ENCODE measurements at regions not wholly inside any gene's neighbourhood (a gene's known extent, or its start where the extent isn't known, plus 50 kb on each side); places are given as distances from the start of the nearest gene placed in this dataset.
"Not testable (repeated sequence)": the region's sequence is repeated elsewhere in the genome, so short reads cannot be mapped to it uniquely, and the experiment has no call there.

GRCh38 chr6:170040115-170040500 is 250.8 kb downstream of the DLL1 start:
- no peak for DNase-seq

GRCh38 chr6:170039156-170040114 is 251.4 kb downstream of the DLL1 start:
- no peak for DNase-seq

GRCh38 chr6:170038708-170039107 is 252.2 kb downstream of the DLL1 start:
- no peak for DNase-seq

GRCh38 chr6:170038251-170038650 is 252.6 kb downstream of the DLL1 start:
- no peak for DNase-seq

- no peak for DNase-seq
Observed at GRCh38 chr6:170037541-170038250, 253.2 kb downstream of the DLL1 start.

GRCh38 chr6:170036916-170037315 is 254.0 kb downstream of the DLL1 start:
- DNase-seq, result no peak

GRCh38 chr6:170036367-170036766 is 254.5 kb downstream of the DLL1 start:
- not testable (repeated sequence) for DNase-seq

DNA sequence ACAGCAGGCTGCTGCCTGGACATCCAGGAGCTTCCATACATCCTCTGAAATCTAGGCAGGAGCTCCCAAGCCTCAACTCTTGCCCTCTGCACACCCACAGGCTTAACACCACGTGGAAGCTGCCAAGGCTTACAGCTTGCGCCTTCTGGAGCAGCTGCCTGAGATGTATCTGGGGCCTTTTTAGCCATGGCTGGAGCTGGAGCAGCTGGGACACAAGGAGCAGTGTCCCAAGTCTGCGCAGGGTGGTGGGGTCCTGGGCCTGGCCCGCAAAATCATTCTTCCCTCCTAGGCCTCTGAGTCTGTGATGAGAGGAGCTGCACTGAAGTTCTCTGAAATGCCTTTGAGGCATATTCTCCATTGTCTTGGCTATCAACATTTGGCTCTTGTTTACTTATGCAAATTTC is 255.0 kb downstream of the DLL1 start:
- DNase-seq, result no peak

DNA sequence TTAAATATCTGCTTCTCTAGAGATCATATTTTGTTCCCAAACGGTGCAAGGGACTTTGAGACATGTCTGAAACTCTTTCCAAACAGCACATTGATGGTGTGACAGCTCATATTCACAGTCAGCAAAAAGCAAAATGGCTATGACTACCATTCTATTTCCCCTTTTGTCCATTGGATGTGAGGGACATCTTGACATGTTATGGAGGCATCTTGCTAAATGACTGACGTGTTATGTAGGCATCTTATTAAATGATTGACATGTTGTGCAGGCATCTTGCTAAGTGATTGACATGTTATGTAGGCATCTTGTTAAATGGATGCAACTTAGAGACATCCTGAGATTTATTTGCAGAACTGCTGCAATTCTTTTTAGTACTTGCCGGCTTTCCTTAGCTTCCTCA is 255.8 kb downstream of the DLL1 start:
- no peak for DNase-seq

GRCh38 chr6:170034294-170034693 is 256.6 kb downstream of the DLL1 start:
- no peak for DNase-seq

DNA sequence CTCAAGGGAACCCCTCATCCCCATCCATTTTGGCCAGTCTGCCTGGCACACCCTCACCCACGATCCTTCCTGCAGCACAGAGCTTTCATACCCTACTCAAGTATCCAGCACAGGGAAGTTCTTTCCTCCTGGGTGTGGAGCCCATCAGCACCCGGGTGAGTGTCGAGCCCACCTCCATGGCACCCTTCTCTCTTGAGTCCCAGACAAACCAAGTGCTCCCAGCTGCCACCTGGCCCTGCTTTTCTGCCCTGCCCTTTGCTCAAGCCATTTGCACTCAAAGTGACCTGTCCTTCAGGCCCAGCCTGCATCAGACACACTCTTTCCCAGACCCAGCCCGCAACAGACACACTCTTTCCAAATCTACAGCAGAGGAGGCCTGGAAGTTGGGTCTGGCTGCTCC is 257.2 kb downstream of the DLL1 start:
- no peak for DNase-seq

GRCh38 chr6:170032706-170033309 is 258.1 kb downstream of the DLL1 start:
- DNase-seq, result no peak

- DNase-seq, result no peak
Observed at GRCh38 chr6:170032197-170032596, 258.7 kb downstream of the DLL1 start.

DNA sequence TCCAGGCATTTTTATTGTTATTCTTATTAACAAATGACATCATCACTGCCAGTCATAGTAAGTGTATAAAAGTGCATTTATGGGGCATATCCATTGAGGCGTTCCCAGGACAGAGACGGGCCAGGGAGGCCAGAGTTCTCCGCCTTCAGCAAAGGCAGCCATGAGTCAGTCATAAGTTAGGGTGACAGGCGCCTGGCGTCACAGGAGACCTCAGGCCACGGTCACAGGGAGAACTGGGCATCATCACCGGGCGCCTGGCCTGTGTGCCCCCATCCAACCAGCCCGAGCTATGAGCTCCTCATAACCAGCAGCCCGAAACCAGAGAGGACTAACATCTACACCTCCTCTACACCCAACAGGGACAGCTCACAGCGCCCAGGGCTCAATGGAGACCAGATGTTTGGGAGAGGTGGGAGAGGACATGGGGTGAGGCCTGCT is 259.2 kb downstream of the DLL1 start:
- DNase-seq, result no peak

DNA sequence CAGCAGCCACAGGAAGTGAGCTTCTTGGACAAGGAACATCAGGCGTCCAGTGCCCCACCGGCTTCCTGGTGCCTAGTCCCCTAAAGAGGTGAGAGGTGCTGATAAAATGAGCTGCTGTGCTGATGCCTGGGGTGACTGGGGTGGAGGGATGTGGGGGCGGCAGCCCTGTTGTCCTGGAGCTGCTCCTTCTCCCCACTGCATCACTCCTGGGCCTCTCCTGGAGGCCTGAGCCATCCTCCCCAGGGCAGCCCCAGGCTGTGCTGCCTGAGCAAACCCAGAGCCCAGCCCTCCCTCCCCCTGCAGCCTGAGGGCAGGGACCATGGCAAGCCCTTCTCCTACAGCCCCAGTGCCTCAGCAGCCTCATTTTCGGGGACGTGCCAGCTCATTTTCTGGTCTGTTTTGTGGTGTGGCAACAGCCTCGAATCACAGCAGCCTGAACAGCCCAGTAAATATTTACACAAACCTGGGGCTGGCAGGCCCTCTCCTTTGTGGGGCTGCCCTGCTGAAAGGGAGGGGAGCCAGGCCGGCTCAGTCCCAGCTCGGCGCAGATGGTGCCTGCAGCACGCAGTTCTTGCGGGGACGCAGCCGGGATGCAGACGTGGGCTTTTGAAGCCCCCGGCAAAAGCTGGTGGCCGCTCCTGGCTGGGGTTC is 259.9 kb downstream of the DLL1 start:
- DNase-seq, result no peak

DNA sequence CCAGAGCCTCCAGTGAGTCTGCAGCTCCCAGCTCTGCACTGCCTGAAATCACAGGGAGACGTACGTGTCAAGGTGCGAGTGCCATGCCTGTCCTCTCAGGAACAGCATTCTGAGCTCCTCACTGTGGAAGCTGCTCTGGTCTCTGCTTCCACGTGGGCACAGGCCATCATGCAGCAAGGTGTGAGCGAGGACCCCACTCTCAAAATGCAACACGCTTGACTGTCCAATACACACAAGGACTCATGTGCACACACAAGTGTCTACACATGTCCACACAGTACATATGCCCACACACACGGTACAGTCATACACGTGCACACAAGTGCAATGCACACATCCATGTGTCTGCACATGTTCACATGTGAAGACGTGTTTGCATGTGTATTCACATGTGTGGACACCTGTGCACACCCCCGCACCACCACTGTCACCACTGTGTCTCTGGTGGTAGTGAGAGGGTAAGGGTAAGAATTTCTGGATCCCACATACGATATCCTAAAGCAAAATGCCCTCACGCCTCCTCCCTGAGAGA is 260.5 kb downstream of the DLL1 start:
- DNase-seq, result no peak

DNA sequence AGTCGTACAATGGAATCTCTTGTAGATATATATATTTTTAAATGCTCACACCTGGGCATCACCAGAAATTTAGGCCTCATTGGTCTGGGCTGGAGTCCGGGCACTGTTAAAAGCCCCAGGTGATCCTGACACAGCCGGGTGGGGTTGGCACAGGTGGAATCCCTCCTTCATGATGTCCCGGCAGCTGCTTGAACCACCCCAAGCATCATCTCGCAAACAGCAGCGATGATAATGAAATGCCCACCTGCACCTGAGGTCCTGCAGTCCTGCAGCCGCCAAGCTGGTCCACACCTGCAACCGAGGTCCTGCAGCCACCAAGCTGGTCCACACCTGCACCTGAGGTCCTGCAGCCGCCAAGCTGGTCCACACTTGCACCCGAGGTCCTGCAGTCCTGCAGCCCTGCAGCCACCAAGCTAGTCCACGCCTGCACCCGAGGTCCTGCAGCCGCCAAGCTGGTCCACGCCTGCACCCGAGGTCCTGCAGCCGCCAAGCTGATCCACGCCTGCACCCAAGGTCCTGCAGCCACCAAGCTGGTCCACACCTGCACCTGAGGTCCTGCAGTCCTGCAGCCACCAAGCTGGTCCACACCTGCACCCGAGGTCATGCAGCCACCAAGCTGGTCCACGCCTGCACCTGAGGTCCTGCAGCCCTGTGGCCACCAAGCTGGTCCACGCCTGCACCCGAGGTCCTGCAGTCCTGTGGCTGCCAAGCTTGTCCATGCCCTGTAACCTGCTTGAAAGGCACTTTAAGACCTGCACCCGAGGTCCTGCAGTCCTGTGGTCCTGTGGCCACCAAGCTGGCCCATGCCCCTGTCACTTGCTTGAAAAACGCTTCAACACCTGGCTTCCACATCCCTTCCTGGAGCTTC is 261.2 kb downstream of the DLL1 start:
- DNase-seq, result no peak

DNA sequence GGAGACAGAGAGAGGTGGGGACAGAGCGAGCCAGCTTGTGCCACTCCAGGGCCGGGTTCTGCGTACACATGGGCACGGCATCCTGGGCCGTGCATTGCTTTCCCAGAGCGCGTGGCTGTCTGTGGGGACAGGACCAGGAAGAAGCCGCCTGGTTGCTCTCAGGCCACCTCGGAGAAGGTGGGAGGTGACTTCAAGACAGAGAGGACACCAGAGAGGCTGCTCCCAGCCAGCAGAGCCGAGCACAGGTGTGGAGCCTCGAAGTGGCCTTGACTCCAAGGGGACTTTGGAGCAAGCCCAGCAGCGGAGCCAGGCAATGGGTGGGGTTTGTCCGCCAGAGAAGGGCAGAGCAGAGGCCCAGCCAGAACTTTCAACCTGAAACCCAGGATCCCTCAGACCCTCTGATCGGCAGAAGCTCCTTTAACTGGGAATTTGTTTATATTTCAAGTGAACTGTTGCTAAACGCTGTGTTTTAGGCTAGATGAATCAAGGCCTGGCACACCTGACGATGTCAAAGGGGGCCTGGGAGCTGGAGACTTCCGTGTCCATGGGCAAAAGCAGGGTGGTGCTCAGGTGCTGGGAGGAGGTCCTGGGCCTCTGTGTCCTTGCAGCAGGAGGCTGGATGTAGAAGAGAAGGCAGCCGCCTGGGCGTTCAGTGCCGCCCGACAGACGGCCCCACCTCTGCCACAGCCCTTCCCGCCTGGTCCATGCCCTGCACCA is 262.1 kb downstream of the DLL1 start:
- no peak for DNase-seq

DNA sequence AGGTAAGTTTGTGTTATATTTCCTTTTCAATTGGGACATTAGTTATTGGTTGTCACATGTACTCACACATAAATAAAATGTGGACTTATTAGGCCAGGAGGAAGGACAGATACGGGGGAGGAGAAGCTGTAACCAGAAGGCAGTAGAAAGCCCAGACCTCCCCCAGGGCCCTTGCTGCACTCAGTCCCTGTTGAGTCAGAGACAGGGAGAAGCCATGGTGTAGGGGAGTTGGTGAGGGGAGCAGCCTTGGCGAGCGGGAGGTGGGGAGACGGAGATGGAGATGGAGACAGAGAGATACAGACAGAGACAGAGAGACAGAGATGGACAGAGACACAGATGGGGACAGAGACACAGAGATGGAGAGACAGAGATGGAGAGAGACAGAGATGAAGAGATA is 263.2 kb downstream of the DLL1 start:
- DNase-seq, result no peak

DNA sequence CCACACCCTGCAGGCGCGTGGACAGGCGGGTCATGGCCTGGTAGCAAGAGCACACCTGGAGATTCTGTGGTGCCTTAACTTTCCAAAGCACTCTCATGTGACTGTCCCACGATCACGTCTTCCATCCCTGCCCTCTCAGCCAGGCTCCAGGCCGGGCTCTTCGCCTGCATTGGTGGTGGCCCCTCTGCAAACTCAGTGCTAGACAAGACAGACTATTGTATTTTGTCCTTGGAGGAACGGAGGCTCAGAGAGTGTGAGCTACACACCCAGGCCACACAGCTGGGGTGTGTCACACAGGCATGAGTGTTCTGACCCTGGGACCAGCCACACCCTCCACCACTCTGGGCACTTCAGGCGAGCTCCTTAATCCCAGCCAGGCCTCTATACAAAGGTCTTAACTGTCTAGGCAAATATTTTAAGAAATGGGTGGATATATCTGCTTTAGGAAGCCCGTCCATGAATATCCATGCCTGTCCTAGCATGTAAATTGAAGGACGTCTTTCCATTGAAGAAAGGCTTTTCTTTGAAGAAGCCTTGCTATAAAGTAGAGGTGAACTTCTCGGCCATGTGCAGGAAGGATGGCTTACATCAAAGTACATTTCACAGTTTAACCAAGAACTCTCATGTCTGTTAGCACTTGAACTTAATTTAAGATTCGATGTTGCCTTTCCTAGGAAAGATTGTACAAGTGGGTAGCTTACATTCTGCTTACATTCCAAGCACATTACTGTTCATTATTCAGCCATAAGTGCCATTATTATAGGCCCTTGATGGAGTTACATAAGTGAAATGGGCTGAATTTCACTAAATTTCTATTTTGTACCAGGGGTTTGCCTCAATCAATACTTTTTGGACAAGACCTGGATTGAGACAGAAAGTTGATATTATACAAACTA is 263.9 kb downstream of the DLL1 start:
- DNase-seq, result peak; percentile 65

Measured in DMS79 treated with DMSO at 0.1 percent for 48 hours (cell line).